ENCODE measurements at regions not wholly inside any gene's neighbourhood (a gene's known extent, or its start where the extent isn't known, plus 50 kb on each side); places are given as distances from the start of the nearest gene placed in this dataset.

DNA sequence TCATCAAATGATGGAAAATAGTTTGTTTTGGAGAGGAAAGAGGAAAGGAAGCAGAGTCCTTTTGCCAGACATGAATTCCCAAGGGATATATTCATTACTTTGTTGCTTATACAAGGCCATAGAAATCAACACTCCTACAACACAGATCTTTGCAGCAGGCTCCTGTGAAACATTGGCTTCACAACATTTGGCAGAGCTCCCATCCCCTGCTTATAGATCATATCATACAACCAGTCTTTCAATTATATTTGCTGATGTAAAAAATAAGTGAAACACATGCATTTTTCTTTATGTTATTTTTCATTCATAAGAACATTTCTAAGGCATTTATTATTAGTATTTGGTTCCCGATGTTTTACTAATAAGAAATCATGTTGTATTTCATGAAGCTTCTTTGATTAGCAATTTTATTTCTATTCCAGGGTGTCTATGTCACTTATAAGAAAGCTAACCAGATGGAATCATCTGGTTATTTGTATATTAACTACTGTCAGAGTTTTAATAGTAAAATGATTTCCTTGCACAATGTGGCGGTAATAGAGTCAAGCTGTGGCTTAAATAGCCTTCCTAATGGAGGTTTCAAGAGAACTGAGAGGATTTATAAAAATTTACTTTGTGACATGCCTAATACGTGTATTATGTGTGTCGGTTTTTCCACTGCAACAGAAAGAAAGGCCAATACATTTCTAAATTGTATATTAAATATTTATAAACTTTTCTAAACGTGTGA is 470.3 kb upstream of the NCAM2 start:
- no peak for DNase-seq (ENCODE audit: low read depth)
- TF ChIP-seq, protein P1, sequence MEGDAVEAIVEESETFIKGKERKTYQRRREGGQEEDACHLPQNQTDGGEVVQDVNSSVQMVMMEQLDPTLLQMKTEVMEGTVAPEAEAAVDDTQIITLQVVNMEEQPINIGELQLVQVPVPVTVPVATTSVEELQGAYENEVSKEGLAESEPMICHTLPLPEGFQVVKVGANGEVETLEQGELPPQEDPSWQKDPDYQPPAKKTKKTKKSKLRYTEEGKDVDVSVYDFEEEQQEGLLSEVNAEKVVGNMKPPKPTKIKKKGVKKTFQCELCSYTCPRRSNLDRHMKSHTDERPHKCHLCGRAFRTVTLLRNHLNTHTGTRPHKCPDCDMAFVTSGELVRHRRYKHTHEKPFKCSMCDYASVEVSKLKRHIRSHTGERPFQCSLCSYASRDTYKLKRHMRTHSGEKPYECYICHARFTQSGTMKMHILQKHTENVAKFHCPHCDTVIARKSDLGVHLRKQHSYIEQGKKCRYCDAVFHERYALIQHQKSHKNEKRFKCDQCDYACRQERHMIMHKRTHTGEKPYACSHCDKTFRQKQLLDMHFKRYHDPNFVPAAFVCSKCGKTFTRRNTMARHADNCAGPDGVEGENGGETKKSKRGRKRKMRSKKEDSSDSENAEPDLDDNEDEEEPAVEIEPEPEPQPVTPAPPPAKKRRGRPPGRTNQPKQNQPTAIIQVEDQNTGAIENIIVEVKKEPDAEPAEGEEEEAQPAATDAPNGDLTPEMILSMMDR (IDR thresholded peaks at IDR 0.05; ENCODE audit: control insufficient read depth, insufficient read depth, low read depth, low read length, missing control alignments) = no peak
- H3K4me3 ChIP-seq (ENCODE audit: control insufficient read depth, low read depth, low read length) = no peak overlapping the region

DNA sequence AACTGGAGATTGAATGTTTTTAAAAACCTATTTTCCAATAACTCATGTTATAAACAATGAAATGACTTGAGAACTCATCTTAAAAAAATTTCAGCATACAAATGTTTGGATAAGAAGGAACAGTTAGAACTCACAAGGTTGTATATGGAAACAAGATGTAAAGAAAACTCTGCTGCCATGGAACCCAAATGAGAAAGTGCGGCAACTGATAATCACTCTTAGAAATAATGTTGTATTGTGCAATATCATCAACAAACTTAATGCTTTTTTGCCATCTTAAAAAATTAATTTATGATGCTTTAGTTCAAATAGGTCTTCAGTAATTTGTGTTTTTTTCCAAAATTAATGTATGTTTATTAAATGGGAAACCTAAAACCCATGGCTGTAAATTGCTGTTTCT is 461.1 kb upstream of the NCAM2 start:
- DNase-seq (ENCODE audit: low read depth) = no peak
- TF ChIP-seq, protein P1 (IDR thresholded peaks at IDR 0.05; ENCODE audit: control insufficient read depth, insufficient read depth, low read depth, low read length, missing control alignments) = no peak
- H3K4me3 ChIP-seq (ENCODE audit: control insufficient read depth, low read depth, low read length) = no peak overlapping the region

DNA sequence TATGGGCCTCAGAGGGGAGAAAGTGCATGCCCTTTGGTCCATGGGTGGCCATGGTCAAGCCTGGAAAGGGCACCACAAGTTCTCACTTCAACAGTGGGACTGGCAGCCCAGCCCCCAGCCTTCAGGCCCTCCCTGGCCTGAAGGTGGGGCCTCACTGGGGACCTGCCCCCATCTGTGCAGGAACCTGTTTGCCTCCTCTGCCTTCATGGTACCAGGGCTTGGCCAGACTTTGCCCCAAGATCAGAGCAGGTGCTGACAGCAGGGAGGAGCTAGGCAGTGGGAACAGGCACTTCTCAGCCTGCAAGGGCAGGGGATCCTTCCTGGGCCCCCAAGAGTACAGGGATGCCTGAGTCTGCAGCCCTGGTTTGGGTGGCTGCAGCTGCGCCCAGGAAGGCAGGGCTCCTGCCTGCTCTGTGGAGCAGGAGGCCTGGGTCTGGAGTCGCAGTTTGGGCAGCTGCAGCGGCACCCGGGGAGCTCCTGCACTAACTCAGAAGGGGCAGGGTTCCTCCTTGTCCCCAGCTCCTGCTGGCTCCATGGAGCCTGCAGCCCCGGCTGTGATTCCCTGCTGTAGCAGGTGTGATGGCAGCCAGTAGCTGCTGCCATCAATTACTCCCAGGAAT is 460.1 kb upstream of the NCAM2 start:
- TF ChIP-seq, protein P1 (IDR thresholded peaks at IDR 0.05; ENCODE audit: control insufficient read depth, insufficient read depth, low read depth, low read length, missing control alignments) = no peak
- no peak for DNase-seq (ENCODE audit: low read depth)
- no peak overlapping the region for H3K4me3 ChIP-seq (ENCODE audit: control insufficient read depth, low read depth, low read length)

DNA sequence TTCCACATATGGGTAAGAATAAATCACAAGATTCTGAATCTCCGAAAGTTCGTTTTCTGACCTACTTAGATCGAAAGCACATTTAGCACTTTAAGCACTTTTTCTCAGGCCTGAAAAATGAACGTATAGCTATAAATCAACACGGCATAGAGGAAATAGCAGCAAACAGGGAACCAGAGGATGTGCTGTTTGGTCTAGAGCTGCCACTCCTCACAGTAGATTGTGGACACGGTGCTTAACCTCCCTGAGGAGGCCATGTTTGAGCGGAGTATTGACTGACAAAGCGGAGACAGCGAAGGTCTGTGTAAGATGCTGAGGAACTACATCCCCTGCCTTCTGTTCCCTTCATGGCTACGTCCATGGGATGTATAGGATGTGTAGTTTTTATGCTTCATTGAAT is 452.8 kb upstream of the NCAM2 start:
- H3K4me3 ChIP-seq (ENCODE audit: control insufficient read depth, low read depth, low read length) = no peak overlapping the region
- TF ChIP-seq, protein P1 (IDR thresholded peaks at IDR 0.05; ENCODE audit: control insufficient read depth, insufficient read depth, low read depth, low read length, missing control alignments) = no peak
- no peak for DNase-seq (ENCODE audit: low read depth)

DNA sequence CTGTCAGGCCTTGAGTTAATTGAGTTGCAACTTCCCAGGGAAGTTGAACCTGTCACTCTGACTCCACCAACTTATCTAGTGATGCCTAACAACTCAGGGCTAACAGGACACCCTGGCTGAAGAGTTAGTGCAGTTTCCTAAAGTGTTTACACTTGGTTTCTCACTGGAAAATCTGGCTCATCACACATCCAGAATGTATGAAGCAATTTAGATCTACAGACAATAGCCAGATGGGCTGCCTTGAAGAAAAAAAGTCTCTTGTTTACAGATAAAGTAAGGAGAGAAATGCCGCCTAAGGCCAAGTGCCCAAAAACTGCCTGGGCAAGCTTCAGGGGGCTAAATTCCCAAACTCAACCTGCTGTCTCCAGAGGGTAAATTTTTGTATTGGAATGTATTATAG is 446.3 kb upstream of the NCAM2 start:
- TF ChIP-seq, protein P1 (IDR thresholded peaks at IDR 0.05; ENCODE audit: control insufficient read depth, insufficient read depth, low read depth, low read length, missing control alignments) = no peak
- H3K4me3 ChIP-seq (ENCODE audit: control insufficient read depth, low read depth, low read length) = no peak overlapping the region
- no peak for DNase-seq (ENCODE audit: low read depth)

DNA sequence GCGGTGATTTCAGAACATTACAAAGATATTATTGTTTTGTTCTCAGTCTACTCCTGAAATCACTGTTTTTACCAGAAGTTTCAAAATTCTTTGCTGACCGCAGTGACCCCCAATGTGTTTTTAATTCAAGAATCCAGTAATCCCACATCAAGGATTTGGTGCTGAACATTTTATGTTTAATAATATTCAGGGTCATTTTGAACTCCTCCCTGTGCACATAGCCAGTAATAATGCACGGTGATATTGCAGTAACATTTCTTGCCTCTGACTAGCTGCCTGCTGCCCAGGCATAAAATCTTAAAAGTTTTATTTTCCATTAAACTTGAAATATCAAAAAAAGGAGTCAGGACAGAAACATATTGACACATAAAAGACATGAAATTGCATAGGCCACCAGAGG is 443.4 kb upstream of the NCAM2 start:
- DNase-seq (ENCODE audit: low read depth) = no peak
- H3K4me3 ChIP-seq (ENCODE audit: control insufficient read depth, low read depth, low read length) = no peak overlapping the region

More for the DNA sequence above, 443.4 kb upstream of the NCAM2 start:
- TF ChIP-seq, protein P1 (IDR thresholded peaks at IDR 0.05; ENCODE audit: control insufficient read depth, insufficient read depth, low read depth, low read length, missing control alignments) = no peak
